ENCODE measurements at regions not wholly inside any gene's neighbourhood (a gene's known extent, or its start where the extent isn't known, plus 50 kb on each side); places are given as distances from the start of the nearest gene placed in this dataset.

GRCh38 chr17:77723071-77723908, 235.2 kb upstream of the TNRC6C start:
- Histone ChIP-seq H3K9me3 (ENCODE audit: insufficient read depth, low read length) (no peaks in the 10 kb centered on the region), H3K4me3 (ENCODE audit: low read length) (no peak overlapping the region), H3K9ac (ENCODE audit: low read length) (no peak overlapping the region), H2AFZ (ENCODE audit: low read depth, low read length) (no peak overlapping the region), H3K36me3 (replicated peaks; ENCODE audit: low read depth, low read length) (no peaks in the 10 kb centered on the region), H3K27me3 (ENCODE audit: low read depth, low read length) (peaks cover 9% of the 10 kb centered on the region), H3K4me1 (ENCODE audit: low read length) (no peaks in the 10 kb centered on the region), H3K27ac (ENCODE audit: low read length) (no peak overlapping the region), H3K4me2 (ENCODE audit: low read length) (no peak overlapping the region), H3K79me2 (ENCODE audit: low read length) (no peaks in the 10 kb centered on the region), H4K20me1 (ENCODE audit: insufficient read depth, low read length) (no peaks in the 10 kb centered on the region)
- TF ChIP-seq CTCF (IDR thresholded peaks at IDR 0.05; ENCODE audit: low read depth, low read length) (no peak), EZH2phosphoT487 (IDR thresholded peaks at IDR 0.05; ENCODE audit: low read depth) (no peak)

- Histone ChIP-seq H3K27me3 (ENCODE audit: low read depth, low read length) (peaks cover 10% of the 10 kb centered on the region), H3K4me2 (ENCODE audit: low read length) (no peak overlapping the region), H3K27ac (ENCODE audit: low read length) (no peak overlapping the region)
These were observed 234.3 kb upstream of the TNRC6C start for GRCh38 chr17:77723909-77724875.

GRCh38 chr17:77724876-77725615, 233.5 kb upstream of the TNRC6C start:
- H4K20me1 ChIP-seq (ENCODE audit: insufficient read depth, low read length): no peaks in the 10 kb centered on the region
- no peaks in the 10 kb centered on the region for H3K36me3 ChIP-seq (replicated peaks; ENCODE audit: low read depth, low read length)
- H3K4me1 ChIP-seq (ENCODE audit: low read length): no peaks in the 10 kb centered on the region
- H3K4me3 ChIP-seq (ENCODE audit: low read length): no peak overlapping the region
- no peak overlapping the region for H3K4me2 ChIP-seq (ENCODE audit: low read length)
- TF ChIP-seq EZH2phosphoT487 (IDR thresholded peaks at IDR 0.05; ENCODE audit: low read depth) (no peak), CTCF (IDR thresholded peaks at IDR 0.05; ENCODE audit: low read depth, low read length) (no peak)
- H3K79me2 ChIP-seq (ENCODE audit: low read length): no peaks in the 10 kb centered on the region
- no peak overlapping the region for H3K9ac ChIP-seq (ENCODE audit: low read length)
- H2AFZ ChIP-seq (ENCODE audit: low read depth, low read length): no peak overlapping the region
- H3K9me3 ChIP-seq (ENCODE audit: insufficient read depth, low read length): no peaks in the 10 kb centered on the region
- peaks cover 10% of the 10 kb centered on the region for H3K27me3 ChIP-seq (ENCODE audit: low read depth, low read length)
- H3K27ac ChIP-seq (ENCODE audit: low read length): no peak overlapping the region

More at GRCh38 chr17:77723909-77724875, 234.3 kb upstream of the TNRC6C start:
- Histone ChIP-seq H3K36me3 (replicated peaks; ENCODE audit: low read depth, low read length) (no peaks in the 10 kb centered on the region), H3K9ac (ENCODE audit: low read length) (no peak overlapping the region), H4K20me1 (ENCODE audit: insufficient read depth, low read length) (no peaks in the 10 kb centered on the region), H2AFZ (ENCODE audit: low read depth, low read length) (no peak overlapping the region), H3K4me1 (ENCODE audit: low read length) (no peaks in the 10 kb centered on the region), H3K9me3 (ENCODE audit: insufficient read depth, low read length) (no peaks in the 10 kb centered on the region), H3K4me3 (ENCODE audit: low read length) (no peak overlapping the region), H3K79me2 (ENCODE audit: low read length) (no peaks in the 10 kb centered on the region)
- TF ChIP-seq EZH2phosphoT487 (IDR thresholded peaks at IDR 0.05; ENCODE audit: low read depth) (no peak), CTCF (IDR thresholded peaks at IDR 0.05; ENCODE audit: low read depth, low read length) (no peak)

Data from OCI-LY3 (cell line).